CD4-positive, alpha-beta T cell (primary cell): ENCODE measurements at regions not wholly inside any gene's neighbourhood (a gene's known extent, or its start where the extent isn't known, plus 50 kb on each side); places are given as distances from the start of the nearest gene placed in this dataset.

Experiments
- ATAC-seq: fragments of 200-7000 bp; cut with Tn5 transposase; one replicate; pipeline ENCODE4 v1.10.0; 2022; ENCODE audit warnings: mild to moderate bottlenecking; ENCODE audit not compliant: poor library complexity
- CTCF ChIA-PET: fragments of 350-600 bp; sonication (Branson Sonifier 250); formaldehyde crosslinking; loops from one replicate; lab custom pipeline; 2021; ENCODE audit warnings: antibody characterized with exemption, inconsistent platforms; lab: Charles Lee
- POLR2A ChIA-PET: fragments of 350-600 bp; sonication (Branson Sonifier 250); formaldehyde crosslinking; loops from one replicate; lab custom pipeline; 2021; ENCODE audit warnings: antibody characterized with exemption, inconsistent platforms; lab: Charles Lee
- DNase-seq, 14 experiments: peaks; one replicate each; pipeline ENCODE4 v3.0.0-alpha.2; 2013 to 2020; ENCODE audit warnings: mixed read lengths in 2 of 14
- H3K27ac ChIP-seq, 2 donors: one replicate each; pipeline versions ENCODE4 v1.5.1 to v1.7.0; 2013; ENCODE audit warnings: low read length in 2 of 2, low read depth in 1 of 2, mild to moderate bottlenecking in 1 of 2
- H3K27me3 ChIP-seq, 2 experiments: 1 replicate in 1 of 2; 2 replicates in 1 of 2; pipeline versions ENCODE4 v1.6.1 to v1.7.0; 2013; ENCODE audit warnings: low read length in 2 of 2, control low read depth in 1 of 2, mild to moderate bottlenecking in 1 of 2, moderate library complexity in 1 of 2; ENCODE audit not compliant: insufficient read depth in 2 of 2, control insufficient read depth in 1 of 2
- H3K36me3 ChIP-seq: one replicate; pipeline ENCODE4 v1.6.1; 2013; ENCODE audit warnings: low read length, control low read depth; ENCODE audit not compliant: insufficient read depth
- H3K4me1 ChIP-seq: one replicate; pipeline ENCODE4 v1.6.1; 2013; ENCODE audit warnings: low read length, control low read depth; ENCODE audit not compliant: insufficient read depth
- H3K4me3 ChIP-seq: one replicate; pipeline ENCODE4 v1.5.1; 2013; ENCODE audit warnings: mild to moderate bottlenecking, low read length, moderate library complexity
- H3K9me3 ChIP-seq, 2 experiments: 1 replicate in 1 of 2; 2 replicates in 1 of 2; pipeline versions ENCODE4 v1.6.1 to v1.7.0; 2013; ENCODE audit warnings: low read length in 2 of 2, mild to moderate bottlenecking in 2 of 2, control low read depth in 1 of 2, moderate library complexity in 1 of 2; ENCODE audit not compliant: control insufficient read depth in 1 of 2, insufficient read depth in 1 of 2
- H3K27ac Mint-ChIP-seq: one replicate; pipeline ENCODE4 v1.8.0; 2020; ENCODE audit warnings: mixed read lengths
- H3K27me3 Mint-ChIP-seq: one replicate; pipeline ENCODE4 v1.8.0; 2021; ENCODE audit warnings: mixed read lengths
- H3K36me3 Mint-ChIP-seq: one replicate; pipeline ENCODE4 v1.8.0; 2021; ENCODE audit warnings: low read depth, mixed read lengths
- H3K4me1 Mint-ChIP-seq: one replicate; pipeline ENCODE4 v1.8.0; 2021; ENCODE audit warnings: low read depth, mixed read lengths
- H3K4me3 Mint-ChIP-seq: one replicate; pipeline ENCODE4 v1.8.0; 2020; ENCODE audit warnings: mild to moderate bottlenecking, mixed read lengths
- H3K9me3 Mint-ChIP-seq: one replicate; pipeline ENCODE4 v1.8.0; 2020; ENCODE audit warnings: mixed read lengths
- intact Hi-C, 2 experiments: fragments of 100-400 bp; cut with DNase I in 1 of 2; cut with micrococcal nuclease in 1 of 2; formaldehyde crosslinking; loops; one replicate each; pipeline versions ENCODE4 v1.15.1 to v1.9.0; 2023 to 2025; cut with DNase I, micrococcal nuclease
- TF ChIP-seq, protein P1 (sequence below): fragments of 200-600 bp; IDR thresholded peaks from one replicate; pipeline ENCODE4 v1.8.0; 2022; ENCODE audit warnings: antibody characterized with exemption, mild to moderate bottlenecking

GRCh38 chr5:3854188-3854821, 258.7 kb downstream of the IRX1 start:
- no peaks in the 10 kb centered on the region for H3K36me3 Mint-ChIP-seq
- H3K4me1 ChIP-seq = no peaks in the 10 kb centered on the region
- H3K9me3 Mint-ChIP-seq = no peaks in the 10 kb centered on the region
- TF ChIP-seq, protein P1, sequence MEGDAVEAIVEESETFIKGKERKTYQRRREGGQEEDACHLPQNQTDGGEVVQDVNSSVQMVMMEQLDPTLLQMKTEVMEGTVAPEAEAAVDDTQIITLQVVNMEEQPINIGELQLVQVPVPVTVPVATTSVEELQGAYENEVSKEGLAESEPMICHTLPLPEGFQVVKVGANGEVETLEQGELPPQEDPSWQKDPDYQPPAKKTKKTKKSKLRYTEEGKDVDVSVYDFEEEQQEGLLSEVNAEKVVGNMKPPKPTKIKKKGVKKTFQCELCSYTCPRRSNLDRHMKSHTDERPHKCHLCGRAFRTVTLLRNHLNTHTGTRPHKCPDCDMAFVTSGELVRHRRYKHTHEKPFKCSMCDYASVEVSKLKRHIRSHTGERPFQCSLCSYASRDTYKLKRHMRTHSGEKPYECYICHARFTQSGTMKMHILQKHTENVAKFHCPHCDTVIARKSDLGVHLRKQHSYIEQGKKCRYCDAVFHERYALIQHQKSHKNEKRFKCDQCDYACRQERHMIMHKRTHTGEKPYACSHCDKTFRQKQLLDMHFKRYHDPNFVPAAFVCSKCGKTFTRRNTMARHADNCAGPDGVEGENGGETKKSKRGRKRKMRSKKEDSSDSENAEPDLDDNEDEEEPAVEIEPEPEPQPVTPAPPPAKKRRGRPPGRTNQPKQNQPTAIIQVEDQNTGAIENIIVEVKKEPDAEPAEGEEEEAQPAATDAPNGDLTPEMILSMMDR = no peak
- ChIA-PET POLR2A (no interaction called here), CTCF (no interaction called here)
- intact Hi-C loops = no loop called here
- no peak overlapping the region for H3K4me3 ChIP-seq
- no peak overlapping the region for H3K4me3 Mint-ChIP-seq
- no peaks in the 10 kb centered on the region for H3K27me3 Mint-ChIP-seq
- H3K27ac Mint-ChIP-seq = no peak overlapping the region
- ATAC-seq (no peak), DNase-seq (no peak)
- no peaks in the 10 kb centered on the region for H3K27me3 ChIP-seq
- H3K9me3 ChIP-seq = peaks cover 0 to 18% of the 10 kb centered on the region in 2 experiments
- no peak overlapping the region for H3K27ac ChIP-seq
- no peaks in the 10 kb centered on the region for H3K36me3 ChIP-seq
- no peaks in the 10 kb centered on the region for H3K4me1 Mint-ChIP-seq

GRCh38 chr5:3856036-3856435, 260.4 kb downstream of the IRX1 start:
- TF ChIP-seq, protein P1 = no peak
- ATAC-seq = no peak
- Mint-ChIP-seq H3K27ac (no peak overlapping the region), H3K36me3 (no peaks in the 10 kb centered on the region), H3K4me3 (no peak overlapping the region), H3K9me3 (no peaks in the 10 kb centered on the region), H3K4me1 (no peaks in the 10 kb centered on the region), H3K27me3 (no peaks in the 10 kb centered on the region)
- peaks cover 0 to 23% of the 10 kb centered on the region in 2 experiments for H3K9me3 ChIP-seq
- H3K27me3 ChIP-seq = no peaks in the 10 kb centered on the region
- no peaks in the 10 kb centered on the region for H3K36me3 ChIP-seq
- H3K4me3 ChIP-seq = no peak overlapping the region
- CTCF ChIA-PET = no interaction called here
- no peak for DNase-seq
- H3K27ac ChIP-seq = no peak overlapping the region
- intact Hi-C loops = no loop called here
- H3K4me1 ChIP-seq = no peaks in the 10 kb centered on the region
- POLR2A ChIA-PET = no interaction called here

DNA sequence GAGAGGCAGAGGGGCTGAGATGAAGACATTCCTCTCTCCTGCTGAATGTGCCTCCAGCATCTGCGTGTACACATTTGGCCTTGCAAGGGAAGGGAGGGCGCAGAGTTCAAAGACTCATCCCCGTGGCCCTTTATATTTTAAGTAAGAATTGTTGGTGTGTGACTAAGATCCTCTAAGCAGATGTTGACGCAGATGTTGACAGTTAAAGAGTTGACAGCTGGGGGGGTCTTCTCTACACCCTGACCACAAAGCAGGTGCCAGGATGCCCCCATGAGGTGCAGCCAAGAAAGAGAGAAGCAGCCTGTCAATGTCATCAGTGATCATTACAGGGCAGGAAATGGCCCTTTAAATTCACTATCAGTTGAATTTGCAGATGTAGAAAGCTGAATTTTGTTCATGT, 262.9 kb downstream of the IRX1 start:
- no peaks in the 10 kb centered on the region for H3K27me3 ChIP-seq
- no peak overlapping the region for H3K4me3 Mint-ChIP-seq
- H3K9me3 ChIP-seq = peaks cover 0 to 17% of the 10 kb centered on the region in 2 experiments
- no peaks in the 10 kb centered on the region for H3K9me3 Mint-ChIP-seq
- H3K36me3 ChIP-seq = no peaks in the 10 kb centered on the region
- H3K4me1 Mint-ChIP-seq = no peaks in the 10 kb centered on the region
- H3K27ac ChIP-seq = no peak overlapping the region
- no peak overlapping the region for H3K4me3 ChIP-seq
- ATAC-seq (no peak), DNase-seq (no peak)
- H3K27ac Mint-ChIP-seq = no peak overlapping the region
- intact Hi-C loops = no loop called here
- no peaks in the 10 kb centered on the region for H3K36me3 Mint-ChIP-seq
- CTCF ChIA-PET = no interaction called here
- no peaks in the 10 kb centered on the region for H3K27me3 Mint-ChIP-seq
- POLR2A ChIA-PET = no interaction called here
- TF ChIP-seq, protein P1 = no peak
- H3K4me1 ChIP-seq = no peaks in the 10 kb centered on the region
